Stimulated activated naive CD8-positive, alpha-beta T cell treated with anti-CD3 and anti-CD28 coated beads, Interleukin-15, Interleukin-2, amounts not matched to agents 100 U/mL and 50 U/mL, for 24 hours (primary cell): ENCODE measurements at regions not wholly inside any gene's neighbourhood (a gene's known extent, or its start where the extent isn't known, plus 50 kb on each side); places are given as distances from the start of the nearest gene placed in this dataset.

Source experiments
- ATAC-seq: fragments of 150-1000 bp; cut with Tn5 transposase; one replicate; pipeline ENCODE4 v1.10.0; 2021
- DNase-seq: peaks from one replicate; pipeline ENCODE4 v3.0.0; 2021

DNA sequence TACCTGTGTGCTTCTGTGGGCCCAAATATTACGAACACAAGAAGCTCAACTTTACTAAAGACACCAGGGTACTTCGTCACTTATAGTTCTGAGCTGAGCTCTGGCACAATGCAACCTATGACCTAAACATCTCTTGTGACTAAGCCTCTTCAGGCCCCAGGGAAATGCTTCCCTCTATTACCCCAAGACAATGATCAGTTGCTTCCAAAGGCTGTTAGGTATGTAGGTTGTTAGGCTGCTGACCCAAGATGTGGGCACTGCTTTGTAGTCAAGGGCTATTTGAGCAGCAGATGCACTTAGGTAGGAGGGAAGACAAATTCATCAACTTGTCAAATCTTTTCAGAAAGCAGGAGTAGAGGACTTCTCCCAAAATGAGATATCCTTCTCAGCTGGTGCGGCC, 640.1 kb downstream of the EPHA4 start:
- ATAC-seq (no peak), DNase-seq (no peak)

DNA sequence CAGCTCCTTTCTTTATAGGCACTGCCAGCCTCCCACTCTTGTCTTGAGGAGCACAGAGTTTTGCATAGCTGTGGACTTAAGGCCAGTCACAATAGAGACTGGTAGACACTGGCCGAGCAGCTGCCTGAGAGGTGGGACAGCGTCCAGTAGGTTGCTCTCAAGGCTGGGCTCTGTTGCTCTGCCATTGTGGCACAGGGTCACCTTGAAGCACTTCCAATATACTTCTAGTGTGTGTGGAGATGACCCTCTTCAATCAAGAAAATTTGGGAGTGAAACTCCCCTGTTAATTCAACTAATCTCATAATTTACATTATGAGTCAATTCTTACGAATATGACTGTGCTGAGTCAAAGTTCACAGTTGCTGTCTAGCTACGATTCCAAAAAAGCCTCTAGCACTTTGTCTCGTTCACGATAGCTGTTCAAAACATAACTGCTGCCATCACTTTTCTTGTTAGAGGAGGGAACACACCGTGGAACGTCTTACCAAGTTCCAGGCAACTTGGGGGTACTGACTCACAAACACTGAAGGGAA, 636.2 kb downstream of the EPHA4 start:
- DNase-seq (no peak), ATAC-seq (peak; percentile 61)

DNA sequence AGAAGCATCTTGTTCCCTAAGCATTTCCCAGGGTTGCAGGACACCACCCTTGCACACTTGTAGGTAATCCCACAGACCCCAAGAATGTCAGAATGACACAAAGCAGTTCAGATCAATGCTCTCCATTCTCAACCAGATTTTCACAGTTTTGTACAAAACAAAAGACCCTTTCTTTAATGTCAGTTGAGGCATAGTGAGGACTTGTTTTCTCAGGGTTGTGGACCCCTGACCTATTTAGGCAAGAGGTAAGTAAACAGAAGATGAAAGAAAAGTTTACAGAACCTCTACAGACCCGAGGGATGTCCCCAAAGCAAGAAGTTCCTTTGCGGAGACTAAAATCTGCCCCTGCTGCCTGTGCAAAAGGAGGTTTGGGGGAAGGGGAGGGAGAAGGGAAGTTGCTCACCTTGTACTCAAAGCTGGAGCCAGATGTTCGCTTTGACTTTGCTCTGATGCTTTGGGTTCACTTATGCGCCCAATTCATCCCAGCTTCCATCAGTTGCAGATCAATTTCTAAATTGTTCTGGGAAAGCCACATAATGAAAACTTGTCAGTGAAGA, 635.4 kb downstream of the EPHA4 start:
- no peak for ATAC-seq
- no peak for DNase-seq

DNA sequence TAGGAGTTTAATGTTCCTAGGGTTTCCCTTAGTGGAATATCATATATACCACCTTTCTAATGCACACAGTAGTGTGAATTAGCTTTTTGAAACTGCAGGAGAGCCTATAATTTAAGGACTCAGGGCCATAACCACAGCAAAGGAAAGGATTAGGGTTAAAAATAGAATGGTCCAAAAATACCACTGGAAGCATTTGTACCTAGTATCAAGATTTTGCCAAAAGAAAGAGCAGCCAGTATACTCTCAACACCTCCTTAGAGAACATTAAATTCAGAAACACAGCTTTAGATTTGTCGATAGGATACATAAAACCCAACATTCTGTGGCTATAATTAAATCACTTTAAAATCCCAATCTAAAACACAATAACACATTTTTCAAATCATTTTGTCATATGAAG, 634.9 kb downstream of the EPHA4 start:
- DNase-seq, result no peak
- no peak for ATAC-seq

DNA sequence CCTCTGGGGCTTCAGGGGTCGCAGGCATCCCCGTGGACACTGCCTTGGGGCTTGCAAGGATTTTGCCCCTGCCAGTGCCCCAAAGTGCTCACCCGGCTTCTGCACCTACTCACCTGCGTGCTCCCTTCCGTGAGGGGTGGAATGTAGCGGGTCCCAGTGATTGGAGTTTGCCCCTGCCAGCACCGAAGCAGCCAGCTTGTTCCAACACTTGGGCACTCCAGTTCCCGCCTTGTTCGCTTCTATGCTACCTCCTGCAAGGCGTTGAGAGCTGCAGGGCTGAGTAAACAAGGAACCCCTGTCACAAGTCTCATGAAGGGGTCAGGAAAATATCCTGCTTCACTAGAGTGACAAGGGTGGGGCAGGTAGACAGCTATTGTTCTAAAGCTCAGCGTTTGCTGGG, 631.5 kb downstream of the EPHA4 start:
- no peak for ATAC-seq

DNA sequence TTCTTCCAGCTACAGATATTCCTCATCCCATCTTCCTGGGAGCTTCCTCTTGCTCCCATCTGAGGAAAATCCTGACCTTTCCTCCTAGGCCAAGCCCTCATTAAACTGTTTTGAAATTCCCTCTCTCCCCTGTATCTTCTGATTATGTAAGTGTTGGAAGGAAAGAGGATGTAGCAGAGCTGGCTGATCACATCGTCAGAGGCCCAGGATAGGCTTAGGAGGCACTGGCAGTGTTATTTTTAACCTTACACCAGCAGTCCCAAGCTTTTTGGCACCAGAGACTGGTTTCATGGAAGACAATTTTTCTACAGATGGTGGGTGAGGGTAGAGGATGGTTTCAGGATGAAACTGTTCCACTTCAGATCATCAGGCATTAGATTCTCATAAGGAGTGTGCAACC, 630.4 kb downstream of the EPHA4 start:
- ATAC-seq (no peak), DNase-seq (no peak)

More for the DNA sequence above, 631.5 kb downstream of the EPHA4 start:
- DNase-seq, result no peak

DNA sequence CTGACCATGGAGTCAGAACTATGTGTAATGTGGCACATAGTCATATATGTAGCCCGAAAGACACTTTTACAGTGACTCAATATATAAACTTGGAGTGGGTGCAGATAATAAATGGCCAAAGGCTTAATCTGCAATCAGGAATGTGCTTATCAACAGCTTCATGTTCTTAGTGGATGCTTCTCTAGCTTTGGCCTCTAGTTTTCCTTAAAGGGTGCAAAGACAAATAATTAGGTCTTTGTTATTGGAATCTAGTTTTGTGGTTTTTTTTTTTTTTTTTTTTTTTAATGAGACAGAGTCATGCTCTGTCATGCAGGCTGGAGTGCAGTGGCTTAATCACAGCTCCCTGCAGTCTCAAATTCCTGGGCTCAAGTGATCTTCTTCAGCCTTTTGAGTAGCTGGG, 625.6 kb downstream of the EPHA4 start:
- no peak for DNase-seq
- ATAC-seq, result no peak

DNA sequence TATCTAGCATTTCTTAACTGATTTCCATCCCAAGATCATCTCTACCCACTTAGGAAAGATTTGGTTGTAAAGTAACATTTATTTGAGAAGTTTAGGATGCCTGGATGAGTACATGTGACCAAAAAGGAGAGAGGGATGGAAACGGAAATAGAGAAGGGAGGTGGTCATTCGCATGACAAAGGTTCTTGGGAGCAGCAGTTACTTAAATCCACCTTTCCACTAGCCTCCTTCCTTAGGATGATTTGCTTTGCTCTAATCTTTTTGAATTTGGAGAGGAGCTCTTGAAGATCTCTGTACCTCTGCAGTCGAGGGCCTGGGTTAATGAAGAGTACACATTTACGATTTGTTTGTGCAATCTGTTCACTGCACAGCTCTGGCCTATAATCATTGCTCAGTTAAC, 623.5 kb downstream of the EPHA4 start:
- DNase-seq (no peak), ATAC-seq (no peak)

DNA sequence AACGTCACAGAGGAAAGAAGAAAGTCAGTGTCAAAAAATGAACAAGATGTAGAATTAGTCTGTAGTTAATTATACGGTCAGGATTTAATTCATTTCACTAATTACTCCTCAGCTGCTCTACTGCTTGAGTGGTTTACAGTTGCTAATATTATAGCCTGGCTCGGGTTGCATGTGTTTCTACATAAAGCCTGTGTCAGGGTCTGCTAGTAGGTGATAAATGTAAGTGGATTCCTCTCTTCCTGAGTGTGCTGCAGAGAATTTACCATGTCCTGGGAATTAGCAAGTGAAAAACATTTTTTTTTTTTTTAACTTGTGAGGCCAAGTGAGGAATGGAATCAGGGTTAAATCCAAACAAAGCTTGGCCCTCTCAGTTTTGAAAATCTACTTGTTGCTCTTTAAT, 622.6 kb downstream of the EPHA4 start:
- ATAC-seq, result no peak
- no peak for DNase-seq

DNA sequence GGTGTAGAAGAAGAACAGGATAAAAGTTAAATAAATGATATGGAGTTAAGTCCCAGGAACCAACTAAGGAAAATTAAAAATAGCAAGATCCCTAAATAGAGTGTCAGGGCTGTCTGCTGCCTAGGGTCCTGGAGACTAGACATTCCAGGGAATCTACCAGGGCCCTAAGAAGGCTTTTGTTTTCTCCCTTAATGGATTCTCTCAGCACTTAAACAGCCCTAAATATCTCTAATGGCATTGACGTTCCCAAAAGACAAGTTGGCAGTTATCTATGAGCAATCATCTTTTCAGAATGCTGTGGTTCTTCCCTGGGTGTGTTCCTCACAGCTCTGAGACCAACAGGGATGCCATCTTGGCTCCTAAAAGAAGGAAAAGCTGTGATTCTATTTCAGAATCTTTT, 616.3 kb downstream of the EPHA4 start:
- no peak for ATAC-seq
- DNase-seq, result no peak

DNA sequence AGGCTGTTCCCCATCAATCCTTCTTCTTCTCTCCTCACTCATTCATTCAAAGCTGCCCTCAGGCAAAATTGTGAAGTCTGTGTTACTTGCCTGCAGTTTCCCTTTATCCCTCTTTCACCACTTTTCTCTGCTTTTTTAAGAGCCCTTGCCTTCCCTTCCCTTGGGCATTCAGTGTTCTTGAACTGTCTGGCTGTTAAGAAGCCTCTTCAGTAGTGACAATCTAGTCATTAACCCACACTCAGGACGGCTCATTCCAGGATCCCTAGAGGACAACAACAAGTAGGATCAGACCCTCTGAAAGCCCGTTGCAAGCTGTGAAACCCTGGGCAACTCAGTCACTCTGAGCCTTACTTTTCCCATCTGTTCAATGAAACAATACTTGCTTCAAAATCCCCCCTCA, 615.7 kb downstream of the EPHA4 start:
- ATAC-seq (no peak), DNase-seq (no peak)

DNA sequence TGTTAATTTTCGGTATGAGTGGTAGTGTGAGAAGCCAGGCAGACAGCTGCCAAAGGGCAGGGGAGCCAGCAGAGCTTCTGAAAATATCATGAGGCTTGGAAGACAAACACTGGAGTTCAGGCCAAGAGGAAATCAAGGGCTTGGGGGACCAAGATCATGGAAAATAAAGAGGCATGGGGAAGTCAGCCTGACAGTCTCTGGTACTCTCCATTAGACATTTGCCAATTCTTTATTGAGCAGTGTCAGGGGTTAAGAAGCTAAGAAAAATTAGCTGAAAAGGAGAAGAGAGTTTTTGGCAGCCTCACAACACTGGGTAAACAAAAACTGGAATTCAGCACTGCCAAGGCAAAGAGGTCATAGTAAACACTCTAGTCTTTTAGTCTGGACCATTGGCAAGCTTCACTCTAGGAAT, 612.7 kb downstream of the EPHA4 start:
- no peak for DNase-seq
- ATAC-seq, result no peak

DNA sequence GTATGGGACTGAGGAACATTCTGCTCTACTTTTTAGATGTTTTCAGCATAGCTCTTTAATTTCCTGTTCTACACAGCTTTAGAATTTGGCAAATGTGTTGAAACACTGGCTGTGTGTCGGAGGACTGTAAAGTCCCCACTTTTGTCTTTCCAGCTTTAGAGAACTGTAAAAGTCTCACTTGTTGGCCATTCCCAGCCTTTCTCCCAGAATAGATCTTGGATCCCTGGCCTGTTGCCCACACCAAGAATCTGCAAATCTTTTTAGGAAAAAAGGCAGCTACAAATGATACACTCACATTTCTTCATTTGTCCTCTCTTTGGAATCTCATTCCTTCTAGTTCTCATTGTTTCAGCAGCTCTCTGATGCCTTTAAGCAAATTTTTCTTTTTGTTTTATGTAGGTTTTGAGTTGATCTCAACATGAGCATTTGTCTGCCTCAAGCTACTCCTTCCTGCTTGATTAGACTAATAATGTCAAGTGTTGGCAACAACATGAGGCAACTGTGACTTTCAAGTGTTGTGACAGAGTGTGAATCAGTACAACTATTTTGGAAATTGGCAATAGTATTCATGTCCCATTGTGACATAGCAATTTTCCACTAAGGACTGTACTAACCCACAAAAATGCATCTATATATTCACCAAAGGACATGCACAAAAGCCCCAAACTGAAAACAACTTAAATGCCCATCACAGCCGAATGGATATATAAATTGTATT, 610.8 kb downstream of the EPHA4 start:
- DNase-seq, result no peak

DNA sequence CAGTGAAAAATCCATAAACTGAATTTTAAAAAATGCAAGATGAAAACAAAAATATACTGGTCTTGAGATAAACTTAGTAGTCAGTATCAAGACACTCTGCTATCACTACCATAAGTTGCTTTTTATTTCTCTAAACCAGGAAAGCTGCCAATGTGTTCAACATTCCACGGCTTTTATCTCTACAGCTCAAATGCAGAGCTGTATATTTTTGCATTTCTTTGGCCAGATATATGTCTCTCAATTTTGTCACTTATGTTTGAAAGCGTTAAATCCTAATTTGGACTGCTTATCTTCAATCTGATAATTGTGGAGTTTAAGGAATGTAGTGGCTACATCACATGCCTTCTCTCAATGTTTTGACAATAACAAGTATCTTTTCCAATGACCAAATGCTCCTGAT, 609.5 kb downstream of the EPHA4 start:
- no peak for DNase-seq
- no peak for ATAC-seq

More for the DNA sequence above, 610.8 kb downstream of the EPHA4 start:
- no peak for ATAC-seq

DNA sequence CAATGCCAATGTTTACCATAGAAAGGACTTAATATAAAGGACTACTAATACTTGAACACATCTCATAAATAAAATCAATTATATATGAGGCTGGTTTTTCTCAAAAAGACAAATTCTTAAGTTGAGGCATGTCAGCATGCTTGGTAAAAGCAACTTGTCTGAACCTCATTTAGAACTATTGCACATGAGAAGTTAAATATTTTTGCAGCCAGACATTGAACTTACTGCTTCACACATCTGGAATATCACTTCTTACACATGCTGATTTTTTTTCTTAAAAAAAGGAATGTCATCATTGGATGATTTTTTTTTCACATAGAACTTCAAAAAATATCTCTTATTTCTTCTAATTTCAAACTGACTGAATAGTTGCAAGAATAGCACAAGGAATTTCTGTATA, 609.0 kb downstream of the EPHA4 start:
- DNase-seq (no peak), ATAC-seq (no peak)

DNA sequence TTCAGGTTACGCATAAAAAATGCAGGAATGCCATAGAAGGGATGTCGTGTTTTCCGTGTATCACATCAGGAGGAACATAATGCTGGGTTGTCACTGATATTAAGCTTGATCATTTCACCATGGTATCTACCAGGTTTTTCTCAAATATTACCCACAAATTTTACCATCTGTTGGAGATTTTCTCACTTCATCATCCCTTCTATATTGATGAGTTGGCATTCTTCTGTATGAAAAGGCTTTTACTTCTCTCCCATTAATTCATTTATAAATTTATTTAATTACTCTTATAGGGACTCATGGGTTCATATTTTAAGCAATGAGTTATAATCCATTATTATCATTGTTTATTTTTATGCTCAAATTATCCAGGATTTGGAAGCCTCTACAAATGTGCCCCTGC, 608.2 kb downstream of the EPHA4 start:
- ATAC-seq (no peak), DNase-seq (no peak)

DNA sequence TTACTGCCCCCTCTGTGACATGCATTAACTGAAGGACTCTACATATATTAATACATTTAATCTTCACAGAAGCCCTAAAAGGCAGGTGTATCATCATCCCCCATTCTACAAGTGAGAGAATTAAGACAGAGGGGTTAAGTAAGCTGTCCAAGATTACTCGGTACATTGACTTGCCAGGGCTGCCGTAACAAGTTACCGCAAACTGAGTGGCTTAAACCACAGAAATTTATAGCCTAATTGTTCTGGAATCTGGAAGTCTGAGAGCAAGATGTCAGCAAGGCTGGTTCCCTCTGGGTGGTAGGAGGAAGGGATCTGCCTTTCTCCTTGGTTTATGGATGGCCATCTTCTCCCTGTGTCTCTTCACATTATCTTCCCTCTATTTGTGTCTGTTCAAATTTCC, 605.5 kb downstream of the EPHA4 start:
- DNase-seq, result no peak
- ATAC-seq, result no peak

DNA sequence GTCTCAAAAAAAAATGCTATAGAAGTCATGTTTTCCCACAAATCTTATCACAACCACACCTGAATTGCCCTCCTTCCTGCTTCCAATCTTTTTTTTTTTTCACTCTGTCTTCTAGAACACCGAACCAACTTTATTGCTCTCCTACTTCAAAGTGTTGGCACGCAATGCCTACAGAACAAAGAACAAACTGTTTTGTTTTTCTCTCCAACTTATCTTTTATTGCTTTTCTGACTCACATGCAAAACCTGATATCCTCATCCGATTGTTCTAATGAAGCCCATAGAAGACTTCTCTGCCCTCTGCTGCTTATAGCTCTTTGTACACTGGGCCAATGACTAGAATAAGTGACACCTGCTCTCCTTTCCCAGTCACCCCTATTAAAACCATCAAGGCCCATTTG, 602.8 kb downstream of the EPHA4 start:
- DNase-seq, result no peak
- ATAC-seq, result no peak

DNA sequence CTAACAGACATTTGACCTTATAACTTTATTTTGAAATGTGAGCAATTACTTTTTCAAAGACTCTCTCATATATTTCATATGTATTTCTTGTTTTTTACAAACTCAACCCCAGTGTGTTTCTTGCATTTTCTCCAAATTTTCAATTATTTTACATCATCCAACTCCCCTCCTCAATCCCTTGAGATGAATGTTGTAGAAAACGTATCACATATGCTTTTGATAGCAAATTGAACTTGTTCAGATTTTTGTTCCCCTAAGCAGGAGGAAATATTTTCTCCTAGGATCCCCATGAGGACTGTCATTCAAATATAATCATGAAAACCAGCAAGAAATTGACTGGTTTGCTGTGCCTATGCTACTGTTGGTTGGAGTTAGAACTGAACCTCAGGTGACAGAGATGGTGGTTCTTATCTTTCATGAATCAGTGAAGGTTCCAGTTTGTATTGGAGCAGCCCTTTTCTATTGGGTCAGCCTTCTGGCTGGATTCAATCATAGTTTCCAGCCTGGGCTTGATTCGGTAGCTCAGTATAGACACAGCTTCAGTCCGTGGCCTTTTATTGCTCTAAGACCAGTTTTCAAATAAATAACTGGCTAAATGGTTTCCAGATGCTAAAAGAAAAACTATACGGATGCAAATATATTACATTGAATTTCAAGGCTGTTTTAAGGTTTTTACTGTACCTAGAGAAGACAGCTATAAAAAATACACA, 591.0 kb downstream of the EPHA4 start:
- DNase-seq (no peak), ATAC-seq (no peak)

DNA sequence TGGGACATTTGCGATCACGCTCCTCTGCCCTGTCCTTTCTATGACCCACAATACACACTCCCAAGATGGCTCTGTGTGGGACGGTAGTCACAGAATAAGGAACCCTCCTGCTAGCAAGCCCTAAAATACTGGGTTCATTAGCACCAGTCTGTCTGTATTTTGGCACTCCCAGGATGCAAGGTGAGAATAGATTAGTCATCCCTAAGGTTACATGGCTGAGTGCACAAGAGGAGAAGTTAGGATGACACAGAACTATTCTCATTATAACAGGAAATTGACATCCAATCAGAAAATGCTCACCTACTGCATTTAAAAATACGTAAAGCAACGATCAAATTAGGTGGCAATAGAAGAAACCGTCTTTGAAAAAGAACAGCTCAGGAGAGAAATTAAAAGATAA, 590.2 kb downstream of the EPHA4 start:
- no peak for ATAC-seq
- DNase-seq, result no peak

DNA sequence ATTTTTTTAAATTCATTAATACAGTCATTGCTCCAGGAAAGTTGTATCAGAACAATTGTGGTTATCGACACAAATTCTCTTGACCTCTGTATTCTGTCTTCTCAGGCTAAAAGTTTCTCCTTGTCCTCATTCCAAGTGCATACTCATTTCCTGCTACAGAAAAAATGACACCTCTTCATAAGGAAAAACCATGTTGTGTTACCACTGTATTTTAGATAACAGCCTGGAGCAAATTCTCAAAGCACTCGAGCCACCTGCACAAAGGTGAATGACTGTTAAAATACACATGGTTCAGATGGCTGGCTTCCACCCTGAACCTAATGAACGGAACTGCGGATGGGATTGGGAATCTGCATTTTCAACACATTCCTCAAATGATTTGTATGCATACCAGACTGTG, 586.5 kb downstream of the EPHA4 start:
- no peak for ATAC-seq
- DNase-seq, result no peak

DNA sequence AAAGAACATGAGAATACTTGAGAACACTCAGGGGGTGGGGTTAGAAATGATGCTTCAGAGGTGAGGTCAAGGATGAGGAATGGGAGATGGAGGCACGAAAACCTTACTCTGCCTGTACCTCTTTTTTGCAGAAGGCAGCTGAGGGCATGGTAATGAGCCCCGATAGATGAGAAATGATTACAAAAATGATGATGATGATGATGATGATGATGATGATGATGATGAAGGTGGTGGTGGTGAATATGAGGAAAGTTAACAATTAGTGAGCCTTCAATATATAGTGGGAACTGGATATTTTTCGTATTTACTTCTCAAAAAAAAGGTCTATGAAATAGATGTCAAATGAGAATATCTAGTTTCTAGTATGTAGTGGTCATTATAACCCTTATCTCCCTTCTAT, 584.3 kb downstream of the EPHA4 start:
- ATAC-seq, result no peak
- no peak for DNase-seq

DNA sequence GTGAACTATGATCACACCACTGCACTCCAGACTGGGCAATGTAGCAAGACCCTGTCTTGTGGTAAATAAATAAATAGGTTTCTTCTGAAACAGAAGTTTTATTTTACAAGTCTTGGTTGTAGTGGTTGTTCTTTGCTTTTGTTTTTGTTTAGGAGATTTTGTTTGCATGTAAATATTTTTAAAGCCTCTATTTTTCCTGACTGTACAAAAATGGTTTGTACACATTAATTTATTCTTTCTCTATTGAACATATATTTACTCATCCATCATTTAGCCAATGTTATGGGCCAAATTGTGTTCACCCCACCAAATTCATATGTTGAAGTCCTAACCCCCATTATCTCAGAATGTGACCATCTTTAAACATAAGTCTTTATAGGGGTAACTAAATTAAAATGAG, 580.1 kb downstream of the EPHA4 start:
- no peak for ATAC-seq
- no peak for DNase-seq

DNA sequence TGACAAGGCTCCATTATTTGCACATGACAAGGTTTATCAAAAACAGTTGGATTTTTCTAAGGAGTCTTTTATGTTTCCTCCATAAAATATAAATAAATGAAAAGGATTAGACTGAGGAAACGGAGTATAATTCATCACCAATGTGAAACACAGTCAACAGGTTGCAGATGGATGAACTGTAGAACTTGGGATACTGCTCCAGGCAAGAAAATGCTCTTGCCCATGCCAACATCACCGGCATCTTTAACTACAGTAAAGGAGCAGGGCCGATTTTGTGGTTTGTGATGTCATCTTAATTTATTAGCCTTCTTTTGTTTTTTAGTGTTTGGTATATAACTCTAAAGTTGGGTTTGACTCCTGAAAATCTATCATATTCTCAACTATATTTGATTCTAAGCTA, 577.3 kb downstream of the EPHA4 start:
- DNase-seq (no peak), ATAC-seq (no peak)
